HG03175 (cell line): ENCODE measurements at regions not wholly inside any gene's neighbourhood (a gene's known extent, or its start where the extent isn't known, plus 50 kb on each side); places are given as distances from the start of the nearest gene placed in this dataset.
A peak's percentile ranks its signal among the peaks of the same experiment; 100 is the strongest.
"Not testable (repeated sequence)": the region's sequence is repeated elsewhere in the genome, so short reads cannot be mapped to it uniquely, and the experiment has no call there.

Experiments used
- ATAC-seq: cut with Tn5 transposase; IDR thresholded peaks from one replicate; pipeline ENCODE4 v1.9.1; 2021; ENCODE audit warnings: mild to moderate bottlenecking, moderate library complexity; ENCODE audit not compliant: unreplicated experiment

GRCh38 chr5:154653764-154654485 lies 101.3 kb upstream of the LARP1 start:
- no peak for ATAC-seq

- no peak for ATAC-seq
Measured at GRCh38 chr5:154653418-154653763, 101.8 kb upstream of the LARP1 start.

GRCh38 chr5:154652746-154653417 lies 102.3 kb upstream of the LARP1 start:
- ATAC-seq, result no peak

- not testable (repeated sequence) for ATAC-seq
Measured at GRCh38 chr5:154651795-154652194, 103.4 kb upstream of the LARP1 start.

- ATAC-seq, result no peak
Measured at GRCh38 chr5:154648706-154649105, 106.5 kb upstream of the LARP1 start.

GRCh38 chr5:154648229-154648628 lies 106.9 kb upstream of the LARP1 start:
- ATAC-seq, result no peak

- no peak for ATAC-seq
Measured at GRCh38 chr5:154647761-154648145, 107.4 kb upstream of the LARP1 start.

GRCh38 chr5:154647114-154647760 lies 107.9 kb upstream of the LARP1 start:
- ATAC-seq, result peak; percentile 85

- peak; percentile 17 for ATAC-seq
Measured at GRCh38 chr5:154646745-154647113, 108.4 kb upstream of the LARP1 start.

GRCh38 chr5:154644745-154645411 lies 110.3 kb upstream of the LARP1 start:
- no peak for ATAC-seq

- no peak for ATAC-seq
Measured at GRCh38 chr5:154642499-154643245, 112.5 kb upstream of the LARP1 start.

GRCh38 chr5:154640213-154640831 lies 114.9 kb upstream of the LARP1 start:
- ATAC-seq, result not testable (repeated sequence)

- ATAC-seq, result not testable (repeated sequence)
Measured at GRCh38 chr5:154636786-154637185, 118.4 kb upstream of the LARP1 start.

- ATAC-seq, result not testable (repeated sequence)
Measured at GRCh38 chr5:154636271-154636670, 118.9 kb upstream of the LARP1 start.

- ATAC-seq, result not testable (repeated sequence)
Measured at GRCh38 chr5:154633744-154634143, 121.4 kb upstream of the LARP1 start.

GRCh38 chr5:154631141-154631540 lies 124.0 kb upstream of the LARP1 start:
- ATAC-seq, result no peak

GRCh38 chr5:154630410-154630809 lies 124.8 kb upstream of the LARP1 start:
- no peak for ATAC-seq

- no peak for ATAC-seq
Measured at GRCh38 chr5:154628685-154629084, 126.5 kb upstream of the LARP1 start.

GRCh38 chr5:154627698-154628678 lies 127.2 kb upstream of the LARP1 start:
- ATAC-seq, result no peak
